NCI-H146 treated with DMSO at 0.1 percent for 48 hours (cell line): ENCODE measurements at regions not wholly inside any gene's neighbourhood (a gene's known extent, or its start where the extent isn't known, plus 50 kb on each side); places are given as distances from the start of the nearest gene placed in this dataset.

Source experiments
- DNase-seq: peaks from one replicate; lab custom pipeline; 2025; ENCODE audit not compliant: unreplicated experiment; lab: John Stamatoyannopoulos, UW

- peak; percentile 56 for DNase-seq
Observed at GRCh38 chr17:72592242-72592966, 471.6 kb downstream of the SOX9 start.

GRCh38 chr17:72592967-72593325 lies 472.1 kb downstream of the SOX9 start:
- no peak for DNase-seq

DNA sequence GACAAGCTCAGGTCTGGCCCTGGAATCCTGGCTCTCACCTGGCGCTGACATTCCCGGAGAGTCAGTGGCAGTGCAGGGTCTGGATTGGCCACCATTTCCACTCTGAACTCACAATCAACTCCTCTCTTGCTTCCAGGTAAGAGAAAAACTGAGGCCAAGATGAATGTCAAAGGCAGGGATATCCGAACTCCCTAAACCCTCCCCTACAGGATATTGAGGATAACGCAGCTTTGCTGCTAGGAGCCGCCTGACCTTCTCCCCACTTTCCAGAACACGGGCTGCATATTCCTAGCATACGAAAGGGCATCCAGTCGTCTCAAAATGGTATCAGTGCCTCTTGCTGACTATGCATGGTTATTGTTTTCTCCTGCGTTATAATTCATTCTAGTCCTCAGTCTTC lies 473.4 kb downstream of the SOX9 start:
- no peak for DNase-seq
